A673 (cell line): ENCODE measurements at regions not wholly inside any gene's neighbourhood (a gene's known extent, or its start where the extent isn't known, plus 50 kb on each side); places are given as distances from the start of the nearest gene placed in this dataset.

ENCODE experiments used
- BruUV-seq: library from RNA; stranded (reverse); fragments of 400-500 nt; replicated peaks from 2 replicates; lab custom pipeline; 2021; lab: Mats Ljungman, UMichigan
- CTCF ChIA-PET: fragments of 300-600 bp; sonication (Branson Sonifier 250); formaldehyde crosslinking; loops from one replicate; lab custom pipeline; 2022; ENCODE audit warnings: antibody characterized with exemption; lab: Charles Lee
- POLR2A ChIA-PET: fragments of 300-600 bp; sonication (Branson Sonifier 250); formaldehyde crosslinking; loops from one replicate; lab custom pipeline; 2022; ENCODE audit warnings: antibody characterized with exemption; ENCODE audit not compliant: low non-redundant PET; lab: Charles Lee
- DNase-seq: peaks from one replicate; pipeline ENCODE4 v3.0.0-alpha.2; 2015; ENCODE audit warnings: low spot score
- H3K27ac ChIP-seq: fragments of 200-600 bp; sonication (generic); 2 replicates; pipeline ENCODE4 v1.5.1; 2016; ENCODE audit warnings: mixed run types, low read depth, mild to moderate bottlenecking, mixed read lengths, antibody characterized with exemption, low read length; ENCODE audit not compliant: poor library complexity, severe bottlenecking
- H3K27me3 ChIP-seq: fragments of 200-600 bp; sonication (generic); replicated peaks from 2 replicates; pipeline ENCODE4 v1.6.1; 2017; ENCODE audit warnings: mixed run types, low read depth, mild to moderate bottlenecking, mixed read lengths, antibody characterized with exemption, low read length; ENCODE audit not compliant: insufficient read depth, poor library complexity
- H3K36me3 ChIP-seq: fragments of 200-600 bp; sonication (generic); 2 replicates; pipeline ENCODE4 v1.6.1; 2016; ENCODE audit warnings: mixed run types, mild to moderate bottlenecking, mixed read lengths, antibody characterized with exemption, low read length; ENCODE audit not compliant: insufficient read depth, poor library complexity, severe bottlenecking
- H3K4me1 ChIP-seq: fragments of 200-600 bp; sonication (generic); 2 replicates; pipeline ENCODE4 v1.6.1; 2017; ENCODE audit warnings: mixed run types, mild to moderate bottlenecking, mixed read lengths, antibody characterized with exemption, low read length; ENCODE audit not compliant: insufficient read depth, poor library complexity, severe bottlenecking
- H3K4me3 ChIP-seq: fragments of 200-600 bp; sonication (generic); 2 replicates; pipeline ENCODE4 v1.5.1; 2016; ENCODE audit warnings: low read depth, mixed run types, mild to moderate bottlenecking, mixed read lengths, low read length; ENCODE audit not compliant: poor library complexity, severe bottlenecking
- H3K9me3 ChIP-seq: fragments of 200-600 bp; sonication (generic); 2 replicates; pipeline ENCODE4 v1.6.1; 2016; ENCODE audit warnings: mixed run types, low read depth, mild to moderate bottlenecking, mixed read lengths, antibody characterized with exemption, low read length; ENCODE audit not compliant: poor library complexity, severe bottlenecking
- CTCF ChIP-seq: fragments of 300-800, 200-600 bp; sonication (generic); conservative IDR thresholded peaks from 2 replicates; pipeline ENCODE4 v1.5.1; 2017; ENCODE audit warnings: low read depth, mild to moderate bottlenecking, antibody characterized with exemption, low read length, moderate library complexity, mixed read lengths
- EZH2 ChIP-seq: fragments of 200-600 bp; sonication (generic); IDR thresholded peaks from 2 replicates; pipeline ENCODE4 v1.6.1; 2017; ENCODE audit warnings: borderline replicate concordance, low read depth, mild to moderate bottlenecking, mixed read lengths, antibody characterized with exemption, low read length; ENCODE audit not compliant: poor library complexity, severe bottlenecking
- intact Hi-C: fragments of 100-400 bp; cut with micrococcal nuclease; formaldehyde crosslinking; loops from one replicate; pipeline ENCODE4 v1.10.0; 2022; ENCODE audit not compliant: unreplicated experiment

- CTCF ChIA-PET = no interaction called here
- no peak for TF ChIP-seq CTCF
- TF ChIP-seq EZH2 = no peak
- POLR2A ChIA-PET = no interaction called here
- Histone ChIP-seq H3K4me1 (no peaks in the 10 kb centered on the region), H3K27me3 (no peaks in the 10 kb centered on the region), H3K27ac (no peak overlapping the region), H3K36me3 (no peaks in the 10 kb centered on the region), H3K9me3 (no peaks in the 10 kb centered on the region), H3K4me3 (no peak overlapping the region)
- no peak for DNase-seq
- intact Hi-C loops = no loop called here
- no TSS peak for BruUV-seq
Measured at GRCh38 chr3:187949093-187949820, 204.0 kb upstream of the BCL6 start.

GRCh38 chr3:187950671-187951070 lies 203.3 kb upstream of the LPP start:
- TF ChIP-seq EZH2 = no peak
- no peak for TF ChIP-seq CTCF
- no TSS peak for BruUV-seq
- no peaks in the 10 kb centered on the region for H3K27me3 ChIP-seq
- no peak overlapping the region for H3K27ac ChIP-seq
- DNase-seq = no peak
- intact Hi-C loops = no loop called here
- H3K4me1 ChIP-seq = no peaks in the 10 kb centered on the region
- POLR2A ChIA-PET = no interaction called here
- no peak overlapping the region for H3K4me3 ChIP-seq
- no peaks in the 10 kb centered on the region for H3K9me3 ChIP-seq
- CTCF ChIA-PET = no interaction called here
- H3K36me3 ChIP-seq = no peaks in the 10 kb centered on the region

- CTCF ChIA-PET = no interaction called here
- no peaks in the 10 kb centered on the region for H3K36me3 ChIP-seq
- no TSS peak for BruUV-seq
- no peaks in the 10 kb centered on the region for H3K4me1 ChIP-seq
- POLR2A ChIA-PET = no interaction called here
- no peak overlapping the region for H3K27ac ChIP-seq
- no peaks in the 10 kb centered on the region for H3K27me3 ChIP-seq
- H3K9me3 ChIP-seq = no peaks in the 10 kb centered on the region
- no peak for DNase-seq
- H3K4me3 ChIP-seq = no peak overlapping the region
- intact Hi-C loops = no loop called here
- TF ChIP-seq EZH2 = no peak
- TF ChIP-seq CTCF = no peak
Measured at GRCh38 chr3:187951452-187952190, 202.3 kb upstream of the LPP start.
